H1 (cell line): ENCODE measurements at regions not wholly inside any gene's neighbourhood (a gene's known extent, or its start where the extent isn't known, plus 50 kb on each side); places are given as distances from the start of the nearest gene placed in this dataset.

Source experiments
- CTCF ChIA-PET: fragments of 300-600 bp; sonication (Branson Sonifier 250); formaldehyde crosslinking; loops from one replicate; lab custom pipeline; 2021; ENCODE audit not compliant: partially characterized antibody; lab: Charles Lee
- POLR2A ChIA-PET: fragments of 300-600 bp; sonication (Branson Sonifier 250); formaldehyde crosslinking; loops from one replicate; lab custom pipeline; 2021; ENCODE audit warnings: inconsistent platforms; ENCODE audit not compliant: partially characterized antibody; lab: Charles Lee
- DNase-seq, 2 experiments: peaks; one replicate each; pipeline versions ENCODE4 v3.0.0 to v3.0.0-alpha.2; 2010 to 2022; ENCODE audit warnings: low spot score in 2 of 2, low read depth in 1 of 2, mixed read lengths in 1 of 2
- FAIRE-seq: peaks from 2 replicates; lab custom pipeline; 2011; peaks lifted over from hg19 to GRCh38; lab: Jason Lieb, UNC
- H2AFZ ChIP-seq: 2 replicates; pipeline ENCODE4 v1.8.1; 2012; ENCODE audit warnings: low read length, inconsistent platforms
- H2AK5ac ChIP-seq: 2 replicates; pipeline ENCODE4 v1.6.1; 2013; ENCODE audit warnings: low read depth, low read length
- H2BK120ac ChIP-seq: replicated peaks from 2 replicates; pipeline ENCODE3; 2013; ENCODE audit warnings: low read depth, low read length, inconsistent platforms
- H2BK12ac ChIP-seq: 2 replicates; pipeline ENCODE4 v1.6.1; 2013; ENCODE audit warnings: low read depth, low read length
- H2BK15ac ChIP-seq: 2 replicates; pipeline ENCODE4 v1.6.1; 2013; ENCODE audit warnings: low read length
- H2BK20ac ChIP-seq: 2 replicates; pipeline ENCODE4 v1.6.1; 2013; ENCODE audit warnings: low read length
- H2BK5ac ChIP-seq: 2 replicates; pipeline ENCODE4 v1.6.1; 2013; ENCODE audit warnings: low read depth, low read length
- H3K14ac ChIP-seq: 2 replicates; pipeline ENCODE4 v1.6.1; 2013; ENCODE audit warnings: inconsistent platforms; ENCODE audit not compliant: insufficient read length
- H3K18ac ChIP-seq: 2 replicates; pipeline ENCODE4 v1.6.1; 2013; ENCODE audit warnings: low read length; ENCODE audit errors: extremely low read depth
- H3K23ac ChIP-seq: 2 replicates; pipeline ENCODE4 v1.6.1; 2013; ENCODE audit warnings: inconsistent platforms; ENCODE audit not compliant: insufficient read length
- H3K23me2 ChIP-seq: 2 replicates; pipeline ENCODE4 v1.6.1; 2013; ENCODE audit warnings: low read depth, low read length
- H3K27ac ChIP-seq: 2 replicates; pipeline ENCODE4 v1.6.1; 2011; ENCODE audit warnings: low read depth, low read length, inconsistent platforms
- H3K27me3 ChIP-seq, 4 experiments: replicated peaks in 1 of 4; 1 replicate in 1 of 4; 2 replicates in 3 of 4; pipeline versions ENCODE4 v1.6.1 to v1.8.1; 2011 to 2013; ENCODE audit warnings: low read length in 3 of 4, mild to moderate bottlenecking in 3 of 4, inconsistent platforms in 2 of 4, mixed read lengths in 2 of 4, moderate library complexity in 1 of 4; ENCODE audit not compliant: control insufficient read depth in 3 of 4, insufficient read depth in 3 of 4; ENCODE audit errors: extremely low read depth in 1 of 4
- H3K36me3 ChIP-seq, 4 experiments: 2 replicates each; pipeline versions ENCODE4 v1.6.1 to v1.8.1; 2011 to 2013; ENCODE audit warnings: mild to moderate bottlenecking in 4 of 4, low read length in 3 of 4, moderate library complexity in 2 of 4, control low read depth in 1 of 4, inconsistent platforms in 1 of 4; ENCODE audit not compliant: insufficient read depth in 4 of 4, control insufficient read depth in 2 of 4
- H3K4ac ChIP-seq: replicated peaks from 2 replicates; pipeline ENCODE3; 2013; ENCODE audit warnings: low read length, low read depth, mixed read lengths, inconsistent platforms; ENCODE audit not compliant: insufficient read length
- H3K4me1 ChIP-seq, 4 experiments: replicated peaks in 1 of 4; 1 replicate in 1 of 4; 2 replicates in 3 of 4; pipeline versions ENCODE4 v1.6.1 to v1.8.1; 2011 to 2013; ENCODE audit warnings: low read length in 3 of 4, inconsistent platforms in 2 of 4, mixed read lengths in 1 of 4; ENCODE audit not compliant: insufficient read depth in 4 of 4, control insufficient read depth in 3 of 4
- H3K4me2 ChIP-seq, 2 experiments: 2 replicates each; pipeline versions ENCODE4 v1.6.1 to v1.8.1; 2011 to 2013; ENCODE audit warnings: low read depth in 2 of 2, low read length in 2 of 2, control low read depth in 1 of 2, inconsistent platforms in 1 of 2, mild to moderate bottlenecking in 1 of 2; ENCODE audit not compliant: insufficient read depth in 1 of 2
- H3K4me3 ChIP-seq, 4 experiments: fragments of 200-600, 300-600 bp in 1 of 4; sonication (generic), shearing (Covaris generic), sonication (Bioruptor Twin) in 1 of 4; 2 replicates each; pipeline versions ENCODE4 v1.5.1 to v1.8.1; 2011 to 2016; ENCODE audit warnings: low read length in 4 of 4, low read depth in 3 of 4, control low read depth in 2 of 4, inconsistent platforms in 2 of 4, mild to moderate bottlenecking in 2 of 4, mixed read lengths in 1 of 4, moderate library complexity in 1 of 4; ENCODE audit not compliant: insufficient read depth in 2 of 4; ENCODE audit errors: extremely low read depth in 1 of 4
- H3K56ac ChIP-seq: replicated peaks from 2 replicates; pipeline ENCODE3; 2013; ENCODE audit warnings: low read depth, mild to moderate bottlenecking, mixed read lengths, low read length, inconsistent platforms; ENCODE audit not compliant: insufficient read length
- H3K79me1 ChIP-seq: 2 replicates; pipeline ENCODE4 v1.6.1; 2013; ENCODE audit warnings: low read depth, low read length, control low read depth
- H3K79me2 ChIP-seq, 2 experiments: 2 replicates each; pipeline versions ENCODE4 v1.6.1 to v1.8.1; 2012 to 2013; ENCODE audit warnings: low read length in 2 of 2, mild to moderate bottlenecking in 2 of 2, inconsistent platforms in 1 of 2; ENCODE audit not compliant: insufficient read depth in 2 of 2, control insufficient read depth in 1 of 2
- H3K9ac ChIP-seq, 4 experiments: replicated peaks in 1 of 4; 1 replicate in 1 of 4; 2 replicates in 3 of 4; pipeline versions ENCODE4 v1.6.1 to v1.8.1; 2011 to 2013; ENCODE audit warnings: low read depth in 3 of 4, low read length in 3 of 4, control low read depth in 2 of 4, mild to moderate bottlenecking in 2 of 4, moderate library complexity in 2 of 4, inconsistent platforms in 1 of 4; ENCODE audit errors: extremely low read depth in 1 of 4
- H3K9me3 ChIP-seq, 2 experiments: 2 replicates each; pipeline versions ENCODE4 v1.6.1 to v1.8.1; 2012 to 2013; ENCODE audit warnings: mild to moderate bottlenecking in 2 of 2, moderate library complexity in 2 of 2, control low read depth in 1 of 2, inconsistent platforms in 1 of 2, low read depth in 1 of 2, low read length in 1 of 2, mixed read lengths in 1 of 2; ENCODE audit not compliant: insufficient read depth in 2 of 2
- H4K20me1 ChIP-seq, 2 experiments: replicated peaks in 1 of 2; 2 replicates each; pipeline versions ENCODE3 to v1.8.1; 2011 to 2013; ENCODE audit warnings: inconsistent platforms in 2 of 2, low read length in 2 of 2, mild to moderate bottlenecking in 1 of 2; ENCODE audit not compliant: insufficient read depth in 2 of 2, control insufficient read depth in 1 of 2
- H4K5ac ChIP-seq: 2 replicates; pipeline ENCODE4 v1.6.1; 2013; ENCODE audit warnings: low read length, low read depth, mixed read lengths, inconsistent platforms; ENCODE audit not compliant: insufficient read length
- H4K8ac ChIP-seq: 2 replicates; pipeline ENCODE4 v1.8.0; 2013; ENCODE audit warnings: mild to moderate bottlenecking, moderate library complexity, low read length, inconsistent platforms; ENCODE audit not compliant: insufficient read depth; ENCODE audit errors: extremely low read depth
- H4K91ac ChIP-seq: replicated peaks from 2 replicates; pipeline ENCODE3; 2013; ENCODE audit warnings: low read length, mixed read lengths, inconsistent platforms; ENCODE audit not compliant: insufficient read length
- BCL11A ChIP-seq, 2 experiments: IDR thresholded peaks; one replicate each; pipeline ENCODE4 v1.6.1; 2011; ENCODE audit warnings: low read depth in 2 of 2, low read length in 2 of 2, mild to moderate bottlenecking in 2 of 2
- CHD2 ChIP-seq: IDR thresholded peaks from 2 replicates; pipeline ENCODE4 v1.6.1; 2012; ENCODE audit warnings: low read length, improper control_type of control experiment
- JUND ChIP-seq: IDR thresholded peaks from 2 replicates; pipeline ENCODE4 v1.6.1; 2011; ENCODE audit warnings: mild to moderate bottlenecking, improper control_type of control experiment, low read length
- KDM1A ChIP-seq: fragments of 200-600, 300-600 bp; sonication (generic); IDR thresholded peaks from 2 replicates; pipeline ENCODE4 v1.7.1; 2016; ENCODE audit warnings: mild to moderate bottlenecking, low read length, borderline replicate concordance
- RXRA ChIP-seq: IDR thresholded peaks from 2 replicates; pipeline ENCODE4 v1.6.1; 2011; ENCODE audit warnings: low read depth, mild to moderate bottlenecking, low read length, moderate library complexity; ENCODE audit not compliant: insufficient read depth
- WGBS, 2 experiments: shearing (Covaris generic) in 1 of 2; methylation state at CpG; one replicate each; pipeline versions ENCODE4 v1.1.6 to v1.1.7; 2013 to 2015; ENCODE audit warnings: low lambda C conversion rate in 2 of 2, mixed read lengths in 2 of 2, inconsistent platforms in 1 of 2, low coverage in 1 of 2, missing lambda C conversion rate in 1 of 2; ENCODE audit not compliant: insufficient replicate concordance in 2 of 2, insufficient coverage in 1 of 2, insufficient read length in 1 of 2; ENCODE audit errors: extremely low coverage in 1 of 2, missing lambda C conversion rate in 1 of 2; 5-methylcytosine and 5-hydroxymethylcytosine counted together

DNA sequence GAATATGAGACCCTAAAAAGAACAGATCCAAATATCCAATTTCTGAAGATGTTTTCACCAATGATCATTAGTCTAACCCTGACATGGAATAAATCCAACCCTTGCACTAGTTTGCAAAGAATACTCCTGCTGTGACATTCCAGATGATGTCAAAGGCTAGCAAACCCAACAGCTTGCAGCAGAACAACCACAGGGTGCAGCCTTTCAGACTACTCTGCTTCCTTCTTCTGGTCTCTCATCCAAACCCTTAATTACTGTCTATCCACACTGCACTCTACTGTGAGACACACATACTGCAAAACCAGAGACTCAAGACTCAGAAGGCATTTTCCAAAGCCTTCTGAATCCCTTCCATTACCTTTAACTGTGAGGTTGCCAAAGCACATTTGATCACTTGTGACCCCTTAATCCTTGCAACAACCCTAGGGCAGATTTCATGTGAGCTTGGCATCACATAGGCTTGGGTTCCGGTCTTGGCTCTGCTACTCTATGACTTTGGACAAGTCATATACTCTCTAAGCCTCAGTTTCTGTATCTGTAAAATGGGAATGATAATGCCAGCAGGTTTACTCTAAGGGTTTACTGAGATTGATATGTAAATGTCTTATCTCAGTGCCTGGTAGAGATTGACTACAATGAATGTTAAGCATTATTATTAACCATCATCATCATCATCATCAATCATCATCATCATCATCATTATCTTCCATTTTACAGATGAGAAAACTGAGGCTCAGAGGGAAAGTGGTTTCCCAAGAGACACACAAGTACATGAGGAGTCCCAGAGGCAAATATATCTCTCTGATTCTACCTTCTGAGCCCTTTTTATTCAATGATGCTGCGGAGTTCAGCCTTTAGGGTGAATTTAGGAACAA, 94.5 kb downstream of the SYF2 start:
- no peak overlapping the region for H3K4ac ChIP-seq
- CTCF ChIA-PET, result interaction anchor here (0.8 to 3.7 kb wide), 3 partner anchors 11 to 67 kb away, joined by 3 to 27 read pairs (median 13); no protein-coding TSS in a partner anchor
- peaks cover 0 to 5% (median 1%) of the 10 kb centered on the region in 4 experiments; a peak in 2 of 7 replicates for H3K4me1 ChIP-seq
- H3K9ac ChIP-seq, result no peak overlapping the region
- H3K23me2 ChIP-seq, result no peaks in the 10 kb centered on the region
- POLR2A ChIA-PET, result no interaction called here
- no peak overlapping the region for H3K4me2 ChIP-seq
- no peaks in the 10 kb centered on the region for H3K36me3 ChIP-seq
- DNase-seq, result no peak
- no peak overlapping the region for H2BK15ac ChIP-seq
- no peaks in the 10 kb centered on the region for H3K9me3 ChIP-seq
- no peak overlapping the region for H2BK12ac ChIP-seq
- H4K20me1 ChIP-seq, result no peaks in the 10 kb centered on the region
- H4K5ac ChIP-seq, result no peak overlapping the region
- no peak for TF ChIP-seq RXRA
- TF ChIP-seq BCL11A (IDR thresholded peaks at IDR 0.05; ENCODE audit: low read depth in 2 of 2, low read length in 2 of 2), result no peak
- TF ChIP-seq KDM1A, result peak; percentile 34; the same call in 1 of the 2 replicates
- no peak for TF ChIP-seq JUND
- no peak for TF ChIP-seq CHD2
- H3K27ac ChIP-seq, result no peak overlapping the region
- H3K4me3 ChIP-seq, result no peak overlapping the region
- no peak overlapping the region for H3K18ac ChIP-seq
- no peak overlapping the region for H3K23ac ChIP-seq
- H4K91ac ChIP-seq, result no peak overlapping the region
- no peak overlapping the region for H2BK20ac ChIP-seq
- H2AK5ac ChIP-seq, result no peak overlapping the region
- WGBS, 2 experiments, result 92% methylated on average over 2 of the region's 2 CpGs; no CpG with 5 or more reads in 1 of the 2 experiments
- FAIRE-seq, result no peak
- H4K8ac ChIP-seq, result no peak overlapping the region
- no peak overlapping the region for H2BK120ac ChIP-seq
- H3K79me2 ChIP-seq, result no peaks in the 10 kb centered on the region
- no peak overlapping the region for H3K56ac ChIP-seq
- H2BK5ac ChIP-seq, result no peak overlapping the region
- H3K27me3 ChIP-seq, result no peaks in the 10 kb centered on the region
- no peak overlapping the region for H3K14ac ChIP-seq
- H2AFZ ChIP-seq, result no peak overlapping the region
- no peaks in the 10 kb centered on the region for H3K79me1 ChIP-seq
